ENCODE measurements at regions not wholly inside any gene's neighbourhood (a gene's known extent, or its start where the extent isn't known, plus 50 kb on each side); places are given as distances from the start of the nearest gene placed in this dataset.
A peak's percentile ranks its signal among the peaks of the same experiment; 100 is the strongest.

DNA sequence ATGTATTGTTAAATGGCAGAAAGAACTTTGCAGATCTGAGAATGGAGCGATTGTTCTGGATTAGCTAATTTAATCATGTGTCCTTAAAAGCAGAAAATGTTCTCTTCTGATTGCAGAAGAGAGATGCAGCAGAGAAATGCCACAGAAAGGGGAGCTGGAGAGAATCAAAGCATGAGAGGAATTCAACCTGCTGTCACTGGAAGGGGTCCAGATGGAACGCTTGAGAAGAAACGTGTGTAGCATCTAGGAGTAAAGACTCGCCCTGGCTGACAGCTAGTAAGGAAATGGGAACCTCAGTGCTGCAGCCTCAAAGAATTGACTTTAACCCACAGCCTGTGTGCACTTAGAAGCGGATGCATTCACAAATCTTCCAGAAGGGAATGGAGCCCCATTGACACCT lies 502.8 kb downstream of the KLF12 start:
- 74 to 86% (median 75%) methylated on average over 5 of the region's 5 CpGs for WGBS, 3 donors

DNA sequence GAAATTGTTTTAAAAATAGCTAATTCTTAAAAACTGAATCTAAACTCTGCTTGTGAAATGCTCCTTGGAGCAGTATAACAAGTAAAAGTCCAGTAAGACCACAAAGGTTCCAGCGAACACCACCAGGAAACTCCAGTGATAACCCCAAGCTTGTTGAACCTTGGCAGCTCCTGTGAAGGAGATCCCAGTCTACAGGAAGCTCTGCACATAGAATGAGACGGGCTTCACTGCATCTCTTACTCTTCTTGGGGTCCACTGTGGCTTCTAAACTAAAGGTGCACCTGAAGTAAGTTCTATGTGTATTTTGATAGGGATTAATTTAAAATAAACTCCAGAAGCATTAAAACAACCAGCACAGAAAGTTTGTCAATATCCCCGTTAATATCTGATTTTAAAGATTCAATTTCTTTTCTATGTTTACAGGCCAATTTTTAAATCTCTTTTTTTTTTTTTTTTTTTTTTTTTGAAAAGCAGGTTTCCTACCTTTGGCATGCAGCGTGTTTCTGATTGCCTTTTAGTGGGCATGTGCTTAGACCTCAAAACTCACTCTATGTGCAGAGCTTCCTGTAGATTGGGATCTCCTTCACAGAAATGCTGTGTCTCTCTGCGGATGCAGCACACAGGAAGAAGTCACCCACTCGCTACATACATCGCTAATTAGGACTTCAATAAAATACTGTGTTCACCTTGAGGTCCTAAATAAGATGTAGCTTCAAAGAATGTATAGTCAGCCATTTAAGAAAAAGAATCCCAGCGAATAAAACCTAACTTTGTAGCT lies 508.5 kb downstream of the KLF12 start:
- H3K36me3 ChIP-seq (ENCODE audit: control insufficient read depth in 3 of 3, insufficient read depth in 2 of 3, low read depth in 1 of 3, low read length in 3 of 3), result no peaks in the 10 kb centered on the region
- FAIRE-seq (no peak), DNase-seq (no peak)
- H3K27me3 ChIP-seq (ENCODE audit: control insufficient read depth in 3 of 3, insufficient read depth in 3 of 3, low read length in 3 of 3), result no peaks in the 10 kb centered on the region
- no peak overlapping the region for H3K27ac ChIP-seq (ENCODE audit: low read depth in 1 of 3, low read length in 2 of 3)
- no peak overlapping the region for H3K4me3 ChIP-seq (ENCODE audit: low read depth in 1 of 3, low read length in 3 of 3)
- WGBS, 3 donors, result 73 to 93% (median 77%) methylated on average over 8 of the region's 8 CpGs
- peaks cover 0 to 1% of the 10 kb centered on the region in 2 donors for H3K9me3 ChIP-seq (ENCODE audit: control insufficient read depth in 2 of 2, insufficient read depth in 1 of 2, low read depth in 1 of 2, low read length in 1 of 2)
- H3K4me1 ChIP-seq (ENCODE audit: control insufficient read depth in 3 of 3, insufficient read depth in 2 of 3, low read depth in 1 of 3, low read length in 2 of 3), result peaks cover 2 to 16% (median 2%) of the 10 kb centered on the region in 3 donors

More for the DNA sequence above, 502.8 kb downstream of the KLF12 start:
- Histone ChIP-seq H3K36me3 (ENCODE audit: control insufficient read depth in 3 of 3, insufficient read depth in 2 of 3, low read depth in 1 of 3, low read length in 3 of 3) (no peaks in the 10 kb centered on the region), H3K4me3 (ENCODE audit: low read depth in 1 of 3, low read length in 3 of 3) (no peak overlapping the region), H3K4me1 (ENCODE audit: control insufficient read depth in 3 of 3, insufficient read depth in 2 of 3, low read depth in 1 of 3, low read length in 2 of 3) (no peaks in the 10 kb centered on the region), H3K9me3 (ENCODE audit: control insufficient read depth in 2 of 2, insufficient read depth in 1 of 2, low read depth in 1 of 2, low read length in 1 of 2) (peaks cover 0 to 5% of the 10 kb centered on the region in 2 donors), H3K27ac (ENCODE audit: low read depth in 1 of 3, low read length in 2 of 3) (no peak overlapping the region), H3K27me3 (ENCODE audit: control insufficient read depth in 3 of 3, insufficient read depth in 3 of 3, low read length in 3 of 3) (no peaks in the 10 kb centered on the region)
- FAIRE-seq, result no peak
- DNase-seq, result no peak

DNA sequence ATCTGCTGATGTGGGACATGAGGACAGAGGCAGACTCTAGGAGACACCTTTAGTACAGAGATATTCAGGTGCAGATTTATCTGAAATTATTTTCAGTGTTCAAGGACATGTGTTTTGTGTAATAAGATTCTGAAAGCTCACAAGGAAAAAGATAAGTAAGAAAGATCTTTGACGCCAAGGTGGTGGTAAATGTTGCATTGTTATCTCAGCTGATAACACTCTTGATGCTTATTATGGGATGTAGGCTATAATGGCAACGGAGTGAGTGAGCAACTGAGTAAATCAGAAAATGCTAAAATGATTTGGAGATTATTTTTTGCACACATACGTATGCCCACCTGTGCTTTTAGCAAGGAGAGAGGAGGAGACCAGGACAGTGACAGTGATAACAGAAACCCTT lies 510.9 kb downstream of the KLF12 start:
- Histone ChIP-seq H3K9me3 (ENCODE audit: control insufficient read depth in 2 of 2, insufficient read depth in 1 of 2, low read depth in 1 of 2, low read length in 1 of 2) (no peaks in the 10 kb centered on the region), H3K4me3 (ENCODE audit: low read depth in 1 of 3, low read length in 3 of 3) (no peak overlapping the region), H3K27ac (ENCODE audit: low read depth in 1 of 3, low read length in 2 of 3) (peak overlapping the region in 1 of 3 donors; percentile 7), H3K36me3 (ENCODE audit: control insufficient read depth in 3 of 3, insufficient read depth in 2 of 3, low read depth in 1 of 3, low read length in 3 of 3) (no peaks in the 10 kb centered on the region), H3K27me3 (ENCODE audit: control insufficient read depth in 3 of 3, insufficient read depth in 3 of 3, low read length in 3 of 3) (no peaks in the 10 kb centered on the region), H3K4me1 (ENCODE audit: control insufficient read depth in 3 of 3, insufficient read depth in 2 of 3, low read depth in 1 of 3, low read length in 2 of 3) (peaks cover 2 to 22% (median 2%) of the 10 kb centered on the region in 3 donors)
- DNase-seq (peak; percentile 52 to 81), FAIRE-seq (no peak)
- 8 to 63% (median 26%) methylated on average over 3 of the region's 3 CpGs for WGBS, 3 donors

DNA sequence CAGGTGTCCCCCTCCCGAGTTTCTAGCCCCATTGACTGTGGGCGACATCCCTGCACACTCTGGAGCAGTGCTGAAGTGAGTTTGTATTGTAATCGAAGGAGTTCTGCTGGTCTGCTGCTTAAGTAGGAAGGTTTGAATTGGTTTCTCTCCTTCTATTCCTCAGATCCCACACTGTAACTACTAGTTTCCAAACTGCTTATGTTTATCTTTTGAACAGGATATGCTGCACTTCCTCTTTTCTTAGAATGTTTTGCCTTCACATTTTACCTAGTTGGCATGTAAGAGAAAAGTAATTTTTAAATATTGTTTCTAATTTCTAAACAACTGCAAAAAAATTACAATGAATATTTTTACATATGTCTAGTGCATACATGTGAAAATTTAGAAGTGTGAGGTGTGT lies 511.8 kb downstream of the KLF12 start:
- no peak for FAIRE-seq
- H3K27ac ChIP-seq (ENCODE audit: low read depth in 1 of 3, low read length in 2 of 3), result no peak overlapping the region
- H3K4me1 ChIP-seq (ENCODE audit: control insufficient read depth in 3 of 3, insufficient read depth in 2 of 3, low read depth in 1 of 3, low read length in 2 of 3), result peaks cover 2 to 29% (median 2%) of the 10 kb centered on the region in 3 donors
- no peaks in the 10 kb centered on the region for H3K27me3 ChIP-seq (ENCODE audit: control insufficient read depth in 3 of 3, insufficient read depth in 3 of 3, low read length in 3 of 3)
- no peak for DNase-seq
- H3K4me3 ChIP-seq (ENCODE audit: low read depth in 1 of 3, low read length in 3 of 3), result no peak overlapping the region
- H3K9me3 ChIP-seq (ENCODE audit: control insufficient read depth in 2 of 2, insufficient read depth in 1 of 2, low read depth in 1 of 2, low read length in 1 of 2), result no peaks in the 10 kb centered on the region
- WGBS, 3 donors, result 59 to 75% (median 68%) methylated on average over 3 of the region's 3 CpGs
- H3K36me3 ChIP-seq (ENCODE audit: control insufficient read depth in 3 of 3, insufficient read depth in 2 of 3, low read depth in 1 of 3, low read length in 3 of 3), result no peaks in the 10 kb centered on the region

DNA sequence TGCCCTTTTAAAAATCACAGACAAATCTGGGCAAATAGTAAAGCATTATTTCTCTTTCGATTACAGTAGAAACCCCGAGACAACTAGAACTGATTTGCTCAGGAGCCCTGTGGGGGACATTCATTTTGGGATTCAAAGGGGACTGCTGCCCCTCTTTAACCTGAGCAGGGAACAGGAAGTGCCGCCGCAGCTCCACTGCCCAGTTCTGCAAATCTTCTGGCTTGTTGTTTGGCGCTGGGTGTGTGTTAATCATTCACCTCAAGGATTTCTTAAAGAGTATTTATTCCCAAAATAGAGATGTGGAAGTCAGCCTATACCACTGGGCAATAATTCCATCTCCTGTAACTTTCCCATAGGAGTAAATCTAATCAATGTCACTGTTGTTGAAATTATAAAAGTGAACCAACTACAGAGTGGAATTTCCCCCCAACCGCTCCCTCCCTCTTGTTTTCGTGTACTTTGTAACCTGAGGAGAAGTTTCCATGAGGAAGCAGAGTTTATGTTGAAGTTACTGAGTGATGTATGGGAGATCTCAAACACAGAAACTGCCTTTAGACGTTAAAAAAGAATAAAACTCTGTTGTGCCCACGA lies 515.8 kb downstream of the KLF12 start:
- peak; percentile 87 to 89 for DNase-seq
- H3K4me1 ChIP-seq (ENCODE audit: control insufficient read depth in 3 of 3, insufficient read depth in 2 of 3, low read depth in 1 of 3, low read length in 2 of 3), result peaks cover 0 to 24% (median 0%) of the 10 kb centered on the region in 3 donors
- no peak for FAIRE-seq
- no peaks in the 10 kb centered on the region for H3K36me3 ChIP-seq (ENCODE audit: control insufficient read depth in 3 of 3, insufficient read depth in 2 of 3, low read depth in 1 of 3, low read length in 3 of 3)
- no peak overlapping the region for H3K4me3 ChIP-seq (ENCODE audit: low read depth in 1 of 3, low read length in 3 of 3)
- peaks cover 0 to 4% of the 10 kb centered on the region in 2 donors for H3K9me3 ChIP-seq (ENCODE audit: control insufficient read depth in 2 of 2, insufficient read depth in 1 of 2, low read depth in 1 of 2, low read length in 1 of 2)
- no peaks in the 10 kb centered on the region for H3K27me3 ChIP-seq (ENCODE audit: control insufficient read depth in 3 of 3, insufficient read depth in 3 of 3, low read length in 3 of 3)
- H3K27ac ChIP-seq (ENCODE audit: low read depth in 1 of 3, low read length in 2 of 3), result peak overlapping the region; percentile 70 to 77 (median 74)
- 12 to 40% (median 26%) methylated on average over 9 of the region's 9 CpGs for WGBS, 3 donors

DNA sequence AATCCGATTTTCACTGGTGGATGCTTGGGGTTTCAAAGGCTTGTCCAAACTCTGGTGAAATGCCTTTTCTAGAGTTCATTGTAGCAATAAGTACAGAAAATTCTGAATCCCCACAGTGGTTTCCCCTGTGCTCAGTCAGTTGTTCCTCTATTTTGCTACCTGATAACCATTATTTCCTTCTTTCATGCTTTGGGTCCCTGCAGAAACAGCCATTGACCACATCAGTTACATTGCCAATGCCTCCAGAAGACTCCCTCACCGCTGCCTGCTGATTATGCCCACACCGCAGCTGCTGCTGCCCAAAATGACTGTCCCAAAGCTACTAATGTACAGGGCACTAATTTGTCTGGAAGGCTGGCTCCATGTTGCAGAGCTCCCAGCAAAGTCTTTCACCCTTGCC lies 517.3 kb downstream of the KLF12 start:
- WGBS, 3 donors, result 89 to 93% (median 91%) methylated on average over 3 of the region's 3 CpGs

DNA sequence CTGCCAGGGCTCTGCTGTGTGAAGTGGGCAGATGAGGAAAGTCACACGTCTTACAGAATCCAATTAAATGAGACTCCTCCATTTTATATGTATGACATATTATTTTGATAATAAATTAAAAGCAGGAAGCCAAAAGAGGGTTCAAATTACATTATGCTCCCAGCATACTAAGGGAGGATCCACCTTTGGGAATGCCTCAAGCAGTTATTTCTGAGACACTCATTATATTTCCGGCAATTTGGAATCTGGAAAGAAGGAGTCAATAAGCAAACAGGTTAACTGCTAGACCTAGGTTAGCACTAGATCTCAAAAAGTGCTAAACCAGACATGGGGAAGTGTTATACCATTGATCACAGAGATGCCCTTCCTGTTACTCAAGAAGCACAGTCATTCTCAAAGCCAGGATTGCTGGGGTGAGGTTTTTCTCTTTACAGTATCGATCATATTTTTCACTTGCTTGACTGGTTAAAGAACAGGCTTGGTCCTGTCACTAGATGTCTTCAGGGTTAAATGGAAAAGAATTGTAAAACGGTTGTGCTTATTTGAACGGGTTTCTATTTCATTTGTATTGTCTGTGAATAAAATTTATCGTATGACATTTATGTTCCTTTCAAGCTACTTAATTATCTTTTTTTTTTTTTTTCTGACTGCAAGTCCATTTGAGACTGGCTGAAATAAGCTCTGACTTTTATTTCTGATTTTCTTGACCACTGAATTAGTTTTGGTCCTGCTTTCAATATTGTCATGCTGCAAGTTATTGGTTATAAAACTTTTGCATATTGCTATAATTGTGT lies 523.2 kb downstream of the KLF12 start:
- FAIRE-seq, result no peak
- peaks cover 0 to 4% of the 10 kb centered on the region in 2 donors for H3K9me3 ChIP-seq (ENCODE audit: control insufficient read depth in 2 of 2, insufficient read depth in 1 of 2, low read depth in 1 of 2, low read length in 1 of 2)

More for the DNA sequence above, 517.3 kb downstream of the KLF12 start:
- H3K27ac ChIP-seq (ENCODE audit: low read depth in 1 of 3, low read length in 2 of 3), result no peak overlapping the region
- no peaks in the 10 kb centered on the region for H3K36me3 ChIP-seq (ENCODE audit: control insufficient read depth in 3 of 3, insufficient read depth in 2 of 3, low read depth in 1 of 3, low read length in 3 of 3)
- H3K27me3 ChIP-seq (ENCODE audit: control insufficient read depth in 3 of 3, insufficient read depth in 3 of 3, low read length in 3 of 3), result no peaks in the 10 kb centered on the region
- H3K4me3 ChIP-seq (ENCODE audit: low read depth in 1 of 3, low read length in 3 of 3), result no peak overlapping the region
- H3K4me1 ChIP-seq (ENCODE audit: control insufficient read depth in 3 of 3, insufficient read depth in 2 of 3, low read depth in 1 of 3, low read length in 2 of 3), result peaks cover 0 to 13% (median 0%) of the 10 kb centered on the region in 3 donors
- DNase-seq (no peak), FAIRE-seq (no peak)
- H3K9me3 ChIP-seq (ENCODE audit: control insufficient read depth in 2 of 2, insufficient read depth in 1 of 2, low read depth in 1 of 2, low read length in 1 of 2), result peaks cover 0 to 4% of the 10 kb centered on the region in 2 donors

DNA sequence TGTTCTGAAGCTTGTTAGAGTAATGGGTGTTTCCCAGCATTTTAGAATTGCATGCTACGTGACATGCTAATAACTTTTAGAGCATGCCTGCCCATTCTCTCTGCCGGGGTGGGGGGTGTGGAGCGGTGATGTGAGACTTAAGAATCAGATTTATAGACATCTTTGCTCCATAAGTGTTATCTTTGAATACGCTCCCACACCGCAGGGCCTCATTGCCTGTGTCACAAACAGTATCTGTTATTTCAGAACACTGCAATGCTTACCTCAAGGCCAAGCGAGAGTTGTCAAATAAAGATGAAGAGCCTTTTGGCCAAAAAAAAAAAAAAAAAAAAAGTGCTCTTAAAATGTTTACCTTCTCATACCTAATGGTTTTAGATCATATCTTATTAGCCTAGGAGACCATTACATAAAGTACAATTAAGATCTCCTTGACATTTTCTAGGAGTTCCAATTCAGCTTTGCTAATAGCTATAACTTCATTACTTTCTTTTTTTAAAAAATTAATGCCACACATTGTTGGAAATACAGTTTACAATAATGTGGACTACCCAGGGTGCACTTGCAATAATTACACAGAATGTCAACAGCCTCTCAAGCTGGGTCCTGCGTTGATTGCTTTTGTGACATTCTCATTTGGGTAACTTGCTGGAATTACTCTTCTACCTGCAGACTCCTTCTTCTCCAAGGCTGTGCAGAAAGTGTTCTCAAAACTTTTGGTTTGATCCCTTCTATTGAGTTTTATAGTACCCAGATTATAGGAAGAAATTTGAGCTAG lies 525.3 kb downstream of the KLF12 start:
- DNase-seq, result no peak
- Histone ChIP-seq H3K4me1 (ENCODE audit: control insufficient read depth in 3 of 3, insufficient read depth in 2 of 3, low read depth in 1 of 3, low read length in 2 of 3) (peaks cover 0 to 6% (median 0%) of the 10 kb centered on the region in 3 donors), H3K9me3 (ENCODE audit: control insufficient read depth in 2 of 2, insufficient read depth in 1 of 2, low read depth in 1 of 2, low read length in 1 of 2) (peaks cover 0 to 6% of the 10 kb centered on the region in 2 donors), H3K27ac (ENCODE audit: low read depth in 1 of 3, low read length in 2 of 3) (no peak overlapping the region), H3K27me3 (ENCODE audit: control insufficient read depth in 3 of 3, insufficient read depth in 3 of 3, low read length in 3 of 3) (no peaks in the 10 kb centered on the region), H3K4me3 (ENCODE audit: low read depth in 1 of 3, low read length in 3 of 3) (no peak overlapping the region), H3K36me3 (ENCODE audit: control insufficient read depth in 3 of 3, insufficient read depth in 2 of 3, low read depth in 1 of 3, low read length in 3 of 3) (no peaks in the 10 kb centered on the region)
- no peak for FAIRE-seq
- WGBS, 3 donors, result 83 to 86% (median 83%) methylated on average over 7 of the region's 7 CpGs

More for the DNA sequence above, 523.2 kb downstream of the KLF12 start:
- Histone ChIP-seq H3K4me1 (ENCODE audit: control insufficient read depth in 3 of 3, insufficient read depth in 2 of 3, low read depth in 1 of 3, low read length in 2 of 3) (peaks cover 0 to 6% (median 0%) of the 10 kb centered on the region in 3 donors), H3K4me3 (ENCODE audit: low read depth in 1 of 3, low read length in 3 of 3) (no peak overlapping the region), H3K27ac (ENCODE audit: low read depth in 1 of 3, low read length in 2 of 3) (no peak overlapping the region), H3K36me3 (ENCODE audit: control insufficient read depth in 3 of 3, insufficient read depth in 2 of 3, low read depth in 1 of 3, low read length in 3 of 3) (no peaks in the 10 kb centered on the region), H3K27me3 (ENCODE audit: control insufficient read depth in 3 of 3, insufficient read depth in 3 of 3, low read length in 3 of 3) (no peaks in the 10 kb centered on the region)
- WGBS, 3 donors, result 65 to 71% (median 66%) methylated on average over 6 of the region's 6 CpGs
- DNase-seq, result no peak

All from small intestine (tissue), 7 donors.